ENCODE measurements at regions not wholly inside any gene's neighbourhood (a gene's known extent, or its start where the extent isn't known, plus 50 kb on each side); places are given as distances from the start of the nearest gene placed in this dataset.

GRCh38 chrX:140337263-140337662 lies 167.6 kb downstream of the SOX3 start:
- Histone ChIP-seq H3K79me2 (ENCODE audit: control insufficient read depth, insufficient read depth, low read length) (no peaks in the 10 kb centered on the region), H3K9me3 (replicated peaks; ENCODE audit: control insufficient read depth, insufficient read depth, low read length) (no peaks in the 10 kb centered on the region), H3K4me2 (ENCODE audit: insufficient read depth, low read length) (no peak overlapping the region), H3K9ac (replicated peaks; ENCODE audit: extremely low read depth, insufficient read depth, low read length) (no peak overlapping the region), H4K20me1 (replicated peaks; ENCODE audit: control insufficient read depth, extremely low read depth, insufficient read depth, low read length) (no peaks in the 10 kb centered on the region), H3K36me3 (ENCODE audit: control insufficient read depth in 2 of 2, extremely low read depth in 1 of 2, insufficient read depth in 2 of 2, low read length in 2 of 2) (no peaks in the 10 kb centered on the region), H3K27me3 (ENCODE audit: control insufficient read depth in 2 of 2, insufficient read depth in 2 of 2, low read length in 2 of 2) (no peaks in the 10 kb centered on the region), H2AFZ (ENCODE audit: low read depth, low read length) (no peak overlapping the region), H3K4me3 (replicated peaks in 1 of 3; ENCODE audit: insufficient read depth in 1 of 3, low read depth in 1 of 3, low read length in 3 of 3) (no peak overlapping the region), H3K9me1 (replicated peaks; ENCODE audit: control insufficient read depth, extremely low read depth, insufficient read depth, low read length) (no peaks in the 10 kb centered on the region), H3K27ac (ENCODE audit: insufficient read depth, low read depth, low read length) (no peak overlapping the region), H3K4me1 (ENCODE audit: control insufficient read depth, extremely low read depth, insufficient read depth, low read length) (no peaks in the 10 kb centered on the region)
- dilution Hi-C loops (cut with MboI; ENCODE audit: extremely low pct_ligation_motif_present, low sequenced_read_pairs) (no loop called here), intact Hi-C loops (cut with micrococcal nuclease) (no loop called here)
- TF ChIP-seq MYC (IDR thresholded peaks at IDR 0.05; ENCODE audit: low read depth, low read length) (no peak), GATA2 (IDR thresholded peaks at IDR 0.05; ENCODE audit: insufficient read depth, insufficient read length, low read depth, low read length) (no peak), JUN (IDR thresholded peaks at IDR 0.05; ENCODE audit: borderline replicate concordance, insufficient read depth, insufficient read length, low read depth) (no peak), EZH2 (IDR thresholded peaks at IDR 0.05; ENCODE audit: borderline replicate concordance, low read depth, low read length, severe bottlenecking) (no peak), FOS (IDR thresholded peaks at IDR 0.05; ENCODE audit: borderline replicate concordance, insufficient read depth, low read length) (no peak), POLR2A (IDR thresholded peaks at IDR 0.05; ENCODE audit: low read depth, low read length) (no peak), POLR2AphosphoS5 (IDR thresholded peaks at IDR 0.05; ENCODE audit: insufficient read depth, low read depth, low read length) (no peak), MAX (IDR thresholded peaks at IDR 0.05; ENCODE audit: insufficient read depth, insufficient read length) (no peak)
- TF ChIP-seq, protein P1, sequence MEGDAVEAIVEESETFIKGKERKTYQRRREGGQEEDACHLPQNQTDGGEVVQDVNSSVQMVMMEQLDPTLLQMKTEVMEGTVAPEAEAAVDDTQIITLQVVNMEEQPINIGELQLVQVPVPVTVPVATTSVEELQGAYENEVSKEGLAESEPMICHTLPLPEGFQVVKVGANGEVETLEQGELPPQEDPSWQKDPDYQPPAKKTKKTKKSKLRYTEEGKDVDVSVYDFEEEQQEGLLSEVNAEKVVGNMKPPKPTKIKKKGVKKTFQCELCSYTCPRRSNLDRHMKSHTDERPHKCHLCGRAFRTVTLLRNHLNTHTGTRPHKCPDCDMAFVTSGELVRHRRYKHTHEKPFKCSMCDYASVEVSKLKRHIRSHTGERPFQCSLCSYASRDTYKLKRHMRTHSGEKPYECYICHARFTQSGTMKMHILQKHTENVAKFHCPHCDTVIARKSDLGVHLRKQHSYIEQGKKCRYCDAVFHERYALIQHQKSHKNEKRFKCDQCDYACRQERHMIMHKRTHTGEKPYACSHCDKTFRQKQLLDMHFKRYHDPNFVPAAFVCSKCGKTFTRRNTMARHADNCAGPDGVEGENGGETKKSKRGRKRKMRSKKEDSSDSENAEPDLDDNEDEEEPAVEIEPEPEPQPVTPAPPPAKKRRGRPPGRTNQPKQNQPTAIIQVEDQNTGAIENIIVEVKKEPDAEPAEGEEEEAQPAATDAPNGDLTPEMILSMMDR (IDR thresholded peaks at IDR 0.05; ENCODE audit: extremely low read depth in 1 of 2, insufficient read depth in 1 of 2, low read depth in 1 of 2, low read length in 2 of 2) = no peak
- POLR2A ChIA-PET = no interaction called here
- no peak for FAIRE-seq
- CTCF ChIA-PET = no interaction called here
- DNase-seq (ENCODE audit: low read depth, low spot score) = no peak
- no TSS peak for BruUV-seq (replicated peaks)

All from endothelial cell of umbilical vein (primary cell).